Stomach (tissue), 8 donors: ENCODE measurements at regions not wholly inside any gene's neighbourhood (a gene's known extent, or its start where the extent isn't known, plus 50 kb on each side); places are given as distances from the start of the nearest gene placed in this dataset.
"Not testable (repeated sequence)": the region's sequence is repeated elsewhere in the genome, so short reads cannot be mapped to it uniquely, and the experiment has no call there.

Source experiments
- DNase-seq, 2 donors: peaks; one replicate each; pipeline versions ENCODE4 v3.0.0 to v3.0.0-alpha.2; 2013 to 2019
- H3K27ac ChIP-seq, 5 donors: fragments of 200-600 bp in 4 of 5; sonication (generic) in 4 of 5; one replicate each; pipeline ENCODE4 v1.5.1; 2013 to 2019; ENCODE audit warnings: mild to moderate bottlenecking in 1 of 5, moderate library complexity in 1 of 5
- H3K27me3 ChIP-seq, 3 donors: fragments of 200-600 bp; sonication (generic); one replicate each; pipeline ENCODE4 v1.5.1; 2017 to 2019; ENCODE audit warnings: mixed run types in 1 of 3
- H3K36me3 ChIP-seq, 4 donors: fragments of 200-600 bp; sonication (generic); 1 replicate in 3 of 4; 2 replicates in 1 of 4; pipeline ENCODE4 v1.5.1; 2016 to 2019
- H3K4me1 ChIP-seq, 4 donors: fragments of 200-600 bp; sonication (generic); one replicate each; pipeline ENCODE4 v1.5.1; 2016 to 2019
- H3K4me3 ChIP-seq, 4 donors: fragments of 200-600 bp; sonication (generic) in 3 of 4; one replicate each; pipeline ENCODE4 v1.5.1; 2016 to 2019; ENCODE audit warnings: mild to moderate bottlenecking in 1 of 4
- H3K9me3 ChIP-seq, 4 donors: fragments of 200-600 bp; sonication (generic); one replicate each; pipeline ENCODE4 v1.5.1; 2016 to 2019
- CTCF ChIP-seq, 7 experiments: fragments of 450-650 bp in 4 of 7; fragments of 200-600 bp in 3 of 7; sonication (generic) in 3 of 7; IDR thresholded peaks; one replicate each; pipeline ENCODE4 v1.5.1; 2016 to 2019; ENCODE audit warnings: antibody characterized with exemption in 7 of 7, control low read depth in 2 of 7, mild to moderate bottlenecking in 1 of 7
- EP300 ChIP-seq: sonication (generic); formaldehyde crosslinking; IDR thresholded peaks from one replicate; pipeline ENCODE4 v1.6.1; 2017; ENCODE audit warnings: antibody characterized with exemption
- POLR2A ChIP-seq, 4 donors: fragments of 450-650 bp; IDR thresholded peaks; one replicate each; pipeline ENCODE4 v1.6.1; 2016; ENCODE audit warnings: antibody characterized with exemption in 4 of 4, control low read depth in 2 of 4, mild to moderate bottlenecking in 1 of 4, moderate library complexity in 1 of 4
- POLR2AphosphoS5 ChIP-seq, 3 donors: sonication (generic); formaldehyde crosslinking; IDR thresholded peaks; one replicate each; pipeline ENCODE4 v1.6.1; 2016; ENCODE audit warnings: antibody characterized with exemption in 3 of 3
- WGBS, 5 donors: extraction: QIAGEN DNeasy Blood & Tissue Kit in 3 of 5; methylation state at CpG; one replicate each; pipeline versions ENCODE4 v1.1.5 to v1.1.7; 2013 to 2018; 5-methylcytosine and 5-hydroxymethylcytosine counted together
- intact Hi-C: fragments of 100-400 bp; cut with DNase I; formaldehyde crosslinking; loops from one replicate; pipeline ENCODE4 v1.15.1; 2023; ENCODE audit warnings: low total_unique reads
- donor health status: healthy with polysubstance abuse.
- donor health status: Bipolar disorder and iron deficiency.
- donor health status: healthy.

GRCh38 chrX:1105671-1106419 is 106.6 kb downstream of the CRLF2 start:
- Histone ChIP-seq H3K27ac (no peak overlapping the region), H3K4me1 (no peaks in the 10 kb centered on the region), H3K9me3 (peaks cover 0 to 6% (median 0%) of the 10 kb centered on the region in 4 donors), H3K27me3 (peaks cover 0 to 21% (median 7%) of the 10 kb centered on the region in 3 donors), H3K36me3 (no peaks in the 10 kb centered on the region), H3K4me3 (no peak overlapping the region)
- 40 to 45% (median 42%) methylated on average over 14 of the region's 14 CpGs for WGBS, 5 donors
- TF ChIP-seq EP300, result no peak
- TF ChIP-seq CTCF (IDR thresholded peaks at IDR 0.05), result no peak
- no peak for TF ChIP-seq POLR2AphosphoS5 (IDR thresholded peaks at IDR 0.05)
- no peak for TF ChIP-seq POLR2A (IDR thresholded peaks at IDR 0.05)
- intact Hi-C loops, result no loop called here
- no peak for DNase-seq

- peaks cover 0 to 21% (median 7%) of the 10 kb centered on the region in 3 donors for H3K27me3 ChIP-seq
- DNase-seq, H3K4me1 ChIP-seq, H3K9me3 ChIP-seq, H3K27ac ChIP-seq, H3K36me3 ChIP-seq, intact Hi-C loops, H3K4me3 ChIP-seq: not testable (repeated sequence)
- 91 to 95% (median 94%) methylated on average over 17 of the region's 17 CpGs for WGBS, 5 donors
Measured at GRCh38 chrX:1105031-1105430, 107.4 kb downstream of the CRLF2 start.

- intact Hi-C loops, result no loop called here
- DNase-seq, result no peak
- Histone ChIP-seq H3K4me1 (no peaks in the 10 kb centered on the region), H3K9me3 (peaks cover 0 to 10% (median under 1%) of the 10 kb centered on the region in 4 donors), H3K27ac (no peak overlapping the region), H3K36me3 (no peaks in the 10 kb centered on the region), H3K27me3 (peaks cover 0 to 20% (median 5%) of the 10 kb centered on the region in 3 donors), H3K4me3 (no peak overlapping the region)
- TF ChIP-seq EP300, result no peak
- TF ChIP-seq CTCF (IDR thresholded peaks at IDR 0.05), result no peak
- no peak for TF ChIP-seq POLR2A (IDR thresholded peaks at IDR 0.05)
- TF ChIP-seq POLR2AphosphoS5 (IDR thresholded peaks at IDR 0.05), result no peak
- WGBS, 5 donors, result 66 to 74% (median 70%) methylated on average over 4 of the region's 4 CpGs
Measured at GRCh38 chrX:1103360-1103759, 109.1 kb downstream of the CRLF2 start.

- no peak overlapping the region for H3K4me3 ChIP-seq
- peaks cover 0 to 16% (median 4%) of the 10 kb centered on the region in 3 donors for H3K27me3 ChIP-seq
- DNase-seq, result no peak
- intact Hi-C loops, result no loop called here
- no peaks in the 10 kb centered on the region for H3K4me1 ChIP-seq
- TF ChIP-seq POLR2AphosphoS5 (IDR thresholded peaks at IDR 0.05), result no peak
- no peak for TF ChIP-seq CTCF (IDR thresholded peaks at IDR 0.05)
- TF ChIP-seq EP300, result no peak
- no peak for TF ChIP-seq POLR2A (IDR thresholded peaks at IDR 0.05)
- H3K27ac ChIP-seq, result no peak overlapping the region
- H3K9me3 ChIP-seq, result peaks cover 1 to 15% (median 5%) of the 10 kb centered on the region in 4 donors
- no peaks in the 10 kb centered on the region for H3K36me3 ChIP-seq
- 52 to 87% (median 63%) methylated on average over 2 to 3 of the region's 3 CpGs for WGBS, 5 donors
Measured at GRCh38 chrX:1102786-1103185, 109.7 kb downstream of the CRLF2 start.

GRCh38 chrX:1102221-1102620 is 110.2 kb downstream of the CRLF2 start:
- H3K27ac ChIP-seq, H3K36me3 ChIP-seq, intact Hi-C loops, DNase-seq, H3K4me3 ChIP-seq, H3K4me1 ChIP-seq: not testable (repeated sequence)
- Histone ChIP-seq H3K9me3 (peaks cover 7 to 21% (median 10%) of the 10 kb centered on the region in 4 donors), H3K27me3 (peaks cover 0 to 11% (median 0%) of the 10 kb centered on the region in 3 donors)
